ENCODE measurements at regions not wholly inside any gene's neighbourhood (a gene's known extent, or its start where the extent isn't known, plus 50 kb on each side); places are given as distances from the start of the nearest gene placed in this dataset.

GRCh38 chr12:115697340-115697739, 580.2 kb downstream of the MED13L start:
- H3F3A ChIP-seq (replicated peaks; ENCODE audit: insufficient read depth) = no peaks in the 10 kb centered on the region
- ChIA-PET POLR2A (no interaction called here), CTCF (no interaction called here)
- H3K36me3 ChIP-seq (replicated peaks in 1 of 2; ENCODE audit: control insufficient read depth in 1 of 2, insufficient read depth in 2 of 2, low read length in 1 of 2) = no peaks in the 10 kb centered on the region
- no peaks in the 10 kb centered on the region for H3K27me3 ChIP-seq (ENCODE audit: insufficient read depth)
- WGBS (ENCODE audit: low lambda C conversion rate) = 47% methylated on average over 5 of the region's 5 CpGs
- H4K20me1 ChIP-seq (ENCODE audit: insufficient read depth) = no peaks in the 10 kb centered on the region
- H3K27ac ChIP-seq (ENCODE audit: low read depth in 2 of 2, low read length in 1 of 2) = no peak overlapping the region
- H3K4me3 ChIP-seq (ENCODE audit: low read depth in 2 of 2, low read length in 1 of 2) = no peak overlapping the region
- no peaks in the 10 kb centered on the region for H3K4me1 ChIP-seq (ENCODE audit: control insufficient read depth in 1 of 2, insufficient read depth in 2 of 2, low read depth in 1 of 2, low read length in 1 of 2)
- H3K9me2 ChIP-seq = no peaks in the 10 kb centered on the region
- H3K9me3 ChIP-seq = no peaks in the 10 kb centered on the region
- H3K79me2 ChIP-seq (ENCODE audit: insufficient read depth) = no peaks in the 10 kb centered on the region
- no peak overlapping the region for H3K9ac ChIP-seq
- no peak overlapping the region for H2AFZ ChIP-seq (ENCODE audit: low read depth)
- no peak overlapping the region for H3K4me2 ChIP-seq
- no peak for DNase-seq
- TF ChIP-seq TEAD4 (IDR thresholded peaks at IDR 0.05; ENCODE audit: borderline replicate concordance, insufficient read depth) (no peak), SMC3 (IDR thresholded peaks at IDR 0.05; ENCODE audit: low read depth, low read length) (no peak), YY1 (IDR thresholded peaks at IDR 0.05; ENCODE audit: low read depth) (no peak), TCF12 (IDR thresholded peaks at IDR 0.05) (no peak), IRF3 (IDR thresholded peaks at IDR 0.05; ENCODE audit: low read depth, low read length) (no peak)
- TF ChIP-seq, protein P1, sequence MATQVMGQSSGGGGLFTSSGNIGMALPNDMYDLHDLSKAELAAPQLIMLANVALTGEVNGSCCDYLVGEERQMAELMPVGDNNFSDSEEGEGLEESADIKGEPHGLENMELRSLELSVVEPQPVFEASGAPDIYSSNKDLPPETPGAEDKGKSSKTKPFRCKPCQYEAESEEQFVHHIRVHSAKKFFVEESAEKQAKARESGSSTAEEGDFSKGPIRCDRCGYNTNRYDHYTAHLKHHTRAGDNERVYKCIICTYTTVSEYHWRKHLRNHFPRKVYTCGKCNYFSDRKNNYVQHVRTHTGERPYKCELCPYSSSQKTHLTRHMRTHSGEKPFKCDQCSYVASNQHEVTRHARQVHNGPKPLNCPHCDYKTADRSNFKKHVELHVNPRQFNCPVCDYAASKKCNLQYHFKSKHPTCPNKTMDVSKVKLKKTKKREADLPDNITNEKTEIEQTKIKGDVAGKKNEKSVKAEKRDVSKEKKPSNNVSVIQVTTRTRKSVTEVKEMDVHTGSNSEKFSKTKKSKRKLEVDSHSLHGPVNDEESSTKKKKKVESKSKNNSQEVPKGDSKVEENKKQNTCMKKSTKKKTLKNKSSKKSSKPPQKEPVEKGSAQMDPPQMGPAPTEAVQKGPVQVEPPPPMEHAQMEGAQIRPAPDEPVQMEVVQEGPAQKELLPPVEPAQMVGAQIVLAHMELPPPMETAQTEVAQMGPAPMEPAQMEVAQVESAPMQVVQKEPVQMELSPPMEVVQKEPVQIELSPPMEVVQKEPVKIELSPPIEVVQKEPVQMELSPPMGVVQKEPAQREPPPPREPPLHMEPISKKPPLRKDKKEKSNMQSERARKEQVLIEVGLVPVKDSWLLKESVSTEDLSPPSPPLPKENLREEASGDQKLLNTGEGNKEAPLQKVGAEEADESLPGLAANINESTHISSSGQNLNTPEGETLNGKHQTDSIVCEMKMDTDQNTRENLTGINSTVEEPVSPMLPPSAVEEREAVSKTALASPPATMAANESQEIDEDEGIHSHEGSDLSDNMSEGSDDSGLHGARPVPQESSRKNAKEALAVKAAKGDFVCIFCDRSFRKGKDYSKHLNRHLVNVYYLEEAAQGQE (IDR thresholded peaks at IDR 0.05; ENCODE audit: low read depth, low read length) = no peak

DNA sequence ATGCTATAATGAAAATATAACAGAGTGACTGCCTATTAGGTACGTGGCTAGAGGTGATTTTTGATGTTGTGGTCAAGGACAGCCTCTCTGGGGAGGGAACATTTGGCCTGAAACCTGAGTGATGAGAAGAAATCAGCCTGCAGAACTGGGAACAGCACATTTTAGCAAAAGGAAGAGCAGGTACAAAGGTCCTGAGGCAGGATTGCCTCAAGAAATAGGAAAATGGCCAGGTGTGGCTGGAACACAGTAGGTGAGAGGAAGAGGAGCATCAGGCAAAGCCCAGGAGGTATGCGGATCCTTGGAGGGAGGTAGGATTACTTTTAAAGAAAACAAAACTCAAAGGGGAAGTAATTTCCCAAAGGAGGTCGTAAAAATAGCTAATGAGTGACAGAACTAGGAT, 582.9 kb downstream of the MED13L start:
- ChIA-PET POLR2A (no interaction called here), CTCF (no interaction called here)
- Histone ChIP-seq H3K79me2 (ENCODE audit: insufficient read depth) (no peaks in the 10 kb centered on the region), H3K9ac (no peak overlapping the region), H3K9me2 (no peaks in the 10 kb centered on the region), H3K4me3 (ENCODE audit: low read depth in 2 of 2, low read length in 1 of 2) (no peak overlapping the region), H3K27me3 (ENCODE audit: insufficient read depth) (no peaks in the 10 kb centered on the region), H3K4me2 (no peak overlapping the region), H2AFZ (ENCODE audit: low read depth) (no peak overlapping the region), H3F3A (replicated peaks; ENCODE audit: insufficient read depth) (no peaks in the 10 kb centered on the region), H4K20me1 (ENCODE audit: insufficient read depth) (no peaks in the 10 kb centered on the region), H3K27ac (ENCODE audit: low read depth in 2 of 2, low read length in 1 of 2) (no peak overlapping the region), H3K9me3 (no peaks in the 10 kb centered on the region), H3K4me1 (ENCODE audit: control insufficient read depth in 1 of 2, insufficient read depth in 2 of 2, low read depth in 1 of 2, low read length in 1 of 2) (no peaks in the 10 kb centered on the region), H3K36me3 (replicated peaks in 1 of 2; ENCODE audit: control insufficient read depth in 1 of 2, insufficient read depth in 2 of 2, low read length in 1 of 2) (no peaks in the 10 kb centered on the region)
- 28% methylated on average over 3 of the region's 3 CpGs for WGBS (ENCODE audit: low lambda C conversion rate)
- DNase-seq = no peak
- no peak for TF ChIP-seq FOSL2 (IDR thresholded peaks at IDR 0.05; ENCODE audit: borderline replicate concordance, low read depth)
- TF ChIP-seq POLR2AphosphoS5 (IDR thresholded peaks at IDR 0.05; ENCODE audit: low read depth, low read length) = no peak
- no peak for TF ChIP-seq TEAD4 (IDR thresholded peaks at IDR 0.05; ENCODE audit: borderline replicate concordance, insufficient read depth)
- TF ChIP-seq USF1 (IDR thresholded peaks at IDR 0.05; ENCODE audit: borderline replicate concordance, low read depth) = no peak
- TF ChIP-seq MXI1 (IDR thresholded peaks at IDR 0.05; ENCODE audit: low read depth, low read length) = no peak
- no peak for TF ChIP-seq IRF3 (IDR thresholded peaks at IDR 0.05; ENCODE audit: low read depth, low read length)
- TF ChIP-seq, protein P2, sequence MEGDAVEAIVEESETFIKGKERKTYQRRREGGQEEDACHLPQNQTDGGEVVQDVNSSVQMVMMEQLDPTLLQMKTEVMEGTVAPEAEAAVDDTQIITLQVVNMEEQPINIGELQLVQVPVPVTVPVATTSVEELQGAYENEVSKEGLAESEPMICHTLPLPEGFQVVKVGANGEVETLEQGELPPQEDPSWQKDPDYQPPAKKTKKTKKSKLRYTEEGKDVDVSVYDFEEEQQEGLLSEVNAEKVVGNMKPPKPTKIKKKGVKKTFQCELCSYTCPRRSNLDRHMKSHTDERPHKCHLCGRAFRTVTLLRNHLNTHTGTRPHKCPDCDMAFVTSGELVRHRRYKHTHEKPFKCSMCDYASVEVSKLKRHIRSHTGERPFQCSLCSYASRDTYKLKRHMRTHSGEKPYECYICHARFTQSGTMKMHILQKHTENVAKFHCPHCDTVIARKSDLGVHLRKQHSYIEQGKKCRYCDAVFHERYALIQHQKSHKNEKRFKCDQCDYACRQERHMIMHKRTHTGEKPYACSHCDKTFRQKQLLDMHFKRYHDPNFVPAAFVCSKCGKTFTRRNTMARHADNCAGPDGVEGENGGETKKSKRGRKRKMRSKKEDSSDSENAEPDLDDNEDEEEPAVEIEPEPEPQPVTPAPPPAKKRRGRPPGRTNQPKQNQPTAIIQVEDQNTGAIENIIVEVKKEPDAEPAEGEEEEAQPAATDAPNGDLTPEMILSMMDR (IDR thresholded peaks at IDR 0.05) = no peak
- no peak for TF ChIP-seq TCF12 (IDR thresholded peaks at IDR 0.05)
- TF ChIP-seq SMC3 (IDR thresholded peaks at IDR 0.05; ENCODE audit: low read depth, low read length) = no peak
- no peak for TF ChIP-seq RFX5 (IDR thresholded peaks at IDR 0.05; ENCODE audit: low read length)
- no peak for TF ChIP-seq MEF2A (IDR thresholded peaks at IDR 0.05; ENCODE audit: borderline replicate concordance, low read depth)
- no peak for TF ChIP-seq SIN3A (IDR thresholded peaks at IDR 0.05; ENCODE audit: borderline replicate concordance, low read depth, low read length)
- no peak for TF ChIP-seq EZH2phosphoT487 (IDR thresholded peaks at IDR 0.05; ENCODE audit: borderline replicate concordance, low read depth)
- TF ChIP-seq CHD2 (IDR thresholded peaks at IDR 0.05; ENCODE audit: low read length, partially characterized antibody) = no peak
- no peak for TF ChIP-seq EP300 (IDR thresholded peaks at IDR 0.05; ENCODE audit: borderline replicate concordance in 1 of 2, low read depth in 1 of 2, low read length in 1 of 2)
- no peak for TF ChIP-seq YY1 (IDR thresholded peaks at IDR 0.05; ENCODE audit: low read depth)

Data from SK-N-SH (cell line).